ENCODE measurements at regions not wholly inside any gene's neighbourhood (a gene's known extent, or its start where the extent isn't known, plus 50 kb on each side); places are given as distances from the start of the nearest gene placed in this dataset.
"Not testable (repeated sequence)": the region's sequence is repeated elsewhere in the genome, so short reads cannot be mapped to it uniquely, and the experiment has no call there.

DNA sequence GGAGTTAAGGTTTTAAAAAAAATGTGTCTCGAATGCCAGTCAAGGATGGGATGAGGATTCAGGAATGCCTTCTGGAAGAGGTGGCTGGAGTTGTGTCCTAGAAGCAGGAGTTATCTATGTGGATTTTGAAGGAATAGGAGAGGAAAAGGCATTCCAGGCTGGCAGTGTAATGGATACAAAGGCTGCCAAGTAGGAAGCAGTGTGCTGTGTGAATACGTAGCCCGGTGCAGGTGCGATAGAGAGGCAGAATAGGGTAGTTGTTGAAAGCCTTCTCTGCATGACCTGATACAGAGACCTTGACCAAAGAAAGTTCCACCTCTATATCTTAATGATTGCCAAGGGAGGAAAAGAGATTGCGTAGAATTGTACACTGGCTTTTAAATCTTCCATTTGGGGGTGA is 128.1 kb upstream of the ITGB1 start:
- Histone ChIP-seq H3K4me1 (no peaks in the 10 kb centered on the region), H3K9me3 (no peaks in the 10 kb centered on the region), H3K27me3 (no peaks in the 10 kb centered on the region), H3K27ac (no peak overlapping the region), H3K4me3 (no peak overlapping the region), H3K36me3 (no peaks in the 10 kb centered on the region)
- WGBS, 2 donors = 92 to 93% methylated on average over 5 of the region's 5 CpGs
- TF ChIP-seq, protein P1, sequence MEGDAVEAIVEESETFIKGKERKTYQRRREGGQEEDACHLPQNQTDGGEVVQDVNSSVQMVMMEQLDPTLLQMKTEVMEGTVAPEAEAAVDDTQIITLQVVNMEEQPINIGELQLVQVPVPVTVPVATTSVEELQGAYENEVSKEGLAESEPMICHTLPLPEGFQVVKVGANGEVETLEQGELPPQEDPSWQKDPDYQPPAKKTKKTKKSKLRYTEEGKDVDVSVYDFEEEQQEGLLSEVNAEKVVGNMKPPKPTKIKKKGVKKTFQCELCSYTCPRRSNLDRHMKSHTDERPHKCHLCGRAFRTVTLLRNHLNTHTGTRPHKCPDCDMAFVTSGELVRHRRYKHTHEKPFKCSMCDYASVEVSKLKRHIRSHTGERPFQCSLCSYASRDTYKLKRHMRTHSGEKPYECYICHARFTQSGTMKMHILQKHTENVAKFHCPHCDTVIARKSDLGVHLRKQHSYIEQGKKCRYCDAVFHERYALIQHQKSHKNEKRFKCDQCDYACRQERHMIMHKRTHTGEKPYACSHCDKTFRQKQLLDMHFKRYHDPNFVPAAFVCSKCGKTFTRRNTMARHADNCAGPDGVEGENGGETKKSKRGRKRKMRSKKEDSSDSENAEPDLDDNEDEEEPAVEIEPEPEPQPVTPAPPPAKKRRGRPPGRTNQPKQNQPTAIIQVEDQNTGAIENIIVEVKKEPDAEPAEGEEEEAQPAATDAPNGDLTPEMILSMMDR (IDR thresholded peaks at IDR 0.05) = no peak
- TF ChIP-seq POLR2A (IDR thresholded peaks at IDR 0.05) (no peak), EP300 (IDR thresholded peaks at IDR 0.05) (no peak)
- no peak for DNase-seq (ENCODE audit: low spot score in 2 of 2)

DNA sequence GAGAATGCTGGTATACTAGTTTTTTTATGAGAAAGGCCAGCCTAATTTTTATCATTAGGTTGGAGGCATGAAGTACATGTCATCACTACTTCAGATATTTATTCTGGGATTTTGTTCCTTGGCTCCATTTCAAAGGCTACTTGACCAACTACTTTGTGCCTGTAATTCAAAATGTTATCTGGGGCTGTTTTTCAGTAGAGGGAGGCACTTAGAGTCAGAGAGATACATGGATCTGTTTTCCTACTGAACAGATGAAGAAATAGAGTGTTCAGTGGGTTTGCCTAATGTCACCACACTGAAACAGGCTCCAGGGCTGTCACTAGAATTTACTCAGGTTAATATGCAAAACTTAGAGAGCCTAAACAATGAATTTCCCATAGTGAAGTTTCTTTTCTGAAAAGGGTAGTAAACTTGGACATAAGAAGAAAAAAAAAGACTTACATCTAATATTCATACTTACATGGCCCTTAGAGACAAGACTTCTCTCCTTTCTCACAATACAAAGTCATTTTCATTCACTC is 127.3 kb upstream of the ITGB1 start:
- H3K36me3 ChIP-seq = no peaks in the 10 kb centered on the region
- TF ChIP-seq, protein P1 (IDR thresholded peaks at IDR 0.05) = no peak
- TF ChIP-seq POLR2A (IDR thresholded peaks at IDR 0.05) (no peak), EP300 (IDR thresholded peaks at IDR 0.05) (no peak)
- H3K4me1 ChIP-seq = no peaks in the 10 kb centered on the region
- H3K27ac ChIP-seq = no peak overlapping the region
- H3K9me3 ChIP-seq = no peaks in the 10 kb centered on the region
- H3K27me3 ChIP-seq = no peaks in the 10 kb centered on the region
- no peak overlapping the region for H3K4me3 ChIP-seq
- DNase-seq (ENCODE audit: low spot score in 2 of 2) = no peak

DNA sequence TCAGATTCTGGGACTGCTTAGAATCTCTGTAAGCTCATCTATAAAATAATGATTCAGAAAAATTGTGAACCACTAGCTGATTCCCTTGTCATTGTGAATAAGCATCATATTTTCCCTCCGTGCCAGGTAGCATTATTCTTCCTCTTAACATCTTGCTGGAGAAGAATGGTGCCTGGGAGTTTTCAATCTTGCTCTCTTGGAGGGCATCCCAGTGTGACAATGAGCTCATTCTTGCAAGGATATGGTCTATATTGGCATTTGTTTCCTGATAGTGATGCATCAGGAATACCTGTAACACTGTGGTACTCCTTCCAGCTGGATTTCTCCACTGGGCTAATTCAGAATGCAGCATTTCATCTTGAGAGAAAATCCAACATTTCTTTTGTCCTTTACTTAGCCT is 126.4 kb upstream of the ITGB1 start:
- no peak for DNase-seq (ENCODE audit: low spot score in 2 of 2)
- Histone ChIP-seq H3K4me1 (no peaks in the 10 kb centered on the region), H3K4me3 (no peak overlapping the region), H3K27ac (no peak overlapping the region), H3K9me3 (no peaks in the 10 kb centered on the region), H3K36me3 (no peaks in the 10 kb centered on the region), H3K27me3 (no peaks in the 10 kb centered on the region)
- TF ChIP-seq EP300 (IDR thresholded peaks at IDR 0.05) (no peak), POLR2A (IDR thresholded peaks at IDR 0.05) (no peak)
- TF ChIP-seq, protein P1 (IDR thresholded peaks at IDR 0.05) = no peak
- WGBS, 2 donors = 95 to 100% methylated on average over 1 of the region's 1 CpG

DNA sequence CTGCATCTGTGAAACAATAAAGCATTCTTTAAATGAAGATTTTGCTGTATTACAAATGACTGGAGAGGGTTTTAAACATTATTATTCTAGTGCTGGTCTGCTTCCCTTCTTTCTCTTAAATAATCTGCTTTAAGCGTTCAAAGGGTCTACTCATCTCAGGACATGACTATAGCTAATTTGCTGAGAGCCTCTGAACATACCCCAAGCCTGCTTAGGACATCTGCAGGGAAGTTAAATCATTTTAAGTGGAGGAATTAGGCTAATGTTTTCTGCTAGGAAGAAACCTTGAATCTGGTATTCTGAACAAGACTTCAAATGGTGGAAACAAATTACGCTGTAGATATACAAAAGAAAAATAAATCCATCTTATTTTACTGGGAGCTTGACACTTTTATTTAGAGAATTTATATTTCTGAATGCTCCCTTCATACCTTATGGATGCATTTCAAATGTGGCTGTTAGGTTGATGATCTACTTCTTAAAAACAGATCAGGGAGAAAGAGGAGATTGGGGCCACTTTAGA is 124.4 kb upstream of the ITGB1 start:
- no peaks in the 10 kb centered on the region for H3K4me1 ChIP-seq
- H3K36me3 ChIP-seq = no peaks in the 10 kb centered on the region
- TF ChIP-seq EP300 (IDR thresholded peaks at IDR 0.05) (no peak), POLR2A (IDR thresholded peaks at IDR 0.05) (no peak)
- TF ChIP-seq, protein P1 (IDR thresholded peaks at IDR 0.05) = no peak
- no peak overlapping the region for H3K4me3 ChIP-seq
- H3K9me3 ChIP-seq = no peaks in the 10 kb centered on the region
- 70 to 76% methylated on average over 2 of the region's 2 CpGs for WGBS, 2 donors
- no peak for DNase-seq (ENCODE audit: low spot score in 2 of 2)
- no peak overlapping the region for H3K27ac ChIP-seq
- no peaks in the 10 kb centered on the region for H3K27me3 ChIP-seq

DNA sequence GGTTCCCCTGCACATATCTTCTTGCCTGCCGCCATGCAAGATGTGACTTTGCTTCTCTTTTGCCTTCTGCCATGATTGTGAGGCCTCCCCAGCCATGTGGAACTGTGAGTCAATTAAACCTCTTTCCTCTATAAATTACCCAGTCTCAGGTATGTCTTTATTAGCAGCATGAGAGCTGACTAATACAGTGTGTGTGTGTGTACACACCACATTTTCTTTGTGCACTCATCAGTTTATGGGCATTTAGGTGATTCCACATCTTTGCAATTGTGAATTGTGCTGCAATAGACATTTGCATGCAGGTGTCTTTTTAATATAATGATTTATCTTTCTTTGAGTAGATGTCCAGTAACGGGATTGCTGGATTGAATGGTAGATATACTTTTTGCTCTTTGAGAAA is 122.4 kb upstream of the ITGB1 start:
- WGBS, 2 donors = 63 to 96% methylated on average over 2 of the region's 2 CpGs
- not testable (repeated sequence) for H3K4me1 ChIP-seq; H3K4me3 ChIP-seq; H3K27me3 ChIP-seq; H3K9me3 ChIP-seq; H3K27ac ChIP-seq; DNase-seq (ENCODE audit: low spot score in 2 of 2); H3K36me3 ChIP-seq

DNA sequence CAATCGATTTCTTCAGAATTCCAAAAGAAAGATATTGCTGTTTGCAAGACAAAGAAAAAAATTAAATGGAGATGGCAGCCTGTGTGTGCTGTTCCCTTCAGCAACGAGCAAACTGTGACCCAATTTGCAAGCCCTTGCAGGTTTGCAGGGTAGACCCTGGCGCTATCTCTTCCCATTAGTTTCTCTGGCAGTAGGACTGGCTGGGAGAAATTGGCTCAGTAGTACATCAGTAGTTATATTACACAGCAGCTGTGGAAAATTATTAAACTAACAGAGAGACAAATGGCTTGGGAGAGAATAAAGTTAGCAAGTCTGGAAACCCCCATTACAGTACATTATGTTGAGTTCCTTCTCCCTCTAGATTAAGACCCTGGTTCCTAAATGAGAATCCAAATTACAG is 116.4 kb upstream of the ITGB1 start:
- H3K36me3 ChIP-seq = no peaks in the 10 kb centered on the region
- no peak for DNase-seq (ENCODE audit: low spot score in 2 of 2)

More for the DNA sequence above, 116.4 kb upstream of the ITGB1 start:
- TF ChIP-seq, protein P1 (IDR thresholded peaks at IDR 0.05) = no peak
- TF ChIP-seq POLR2A (IDR thresholded peaks at IDR 0.05) = no peak
- TF ChIP-seq EP300 (IDR thresholded peaks at IDR 0.05) = no peak
- Histone ChIP-seq H3K27me3 (no peaks in the 10 kb centered on the region), H3K27ac (no peak overlapping the region), H3K4me3 (no peak overlapping the region), H3K4me1 (no peaks in the 10 kb centered on the region), H3K9me3 (no peaks in the 10 kb centered on the region)
- WGBS, 2 donors = 65 to 68% methylated on average over 3 of the region's 3 CpGs
